Right lobe of liver (tissue), 6 donors: ENCODE measurements at regions not wholly inside any gene's neighbourhood (a gene's known extent, or its start where the extent isn't known, plus 50 kb on each side); places are given as distances from the start of the nearest gene placed in this dataset.
"Not testable (repeated sequence)": the region's sequence is repeated elsewhere in the genome, so short reads cannot be mapped to it uniquely, and the experiment has no call there.

Experiments used
- ATAC-seq, 4 donors: fragments of 200-7000 bp; cut with Tn5 transposase; one replicate each; pipeline ENCODE4 v1.9.1; 2020; ENCODE audit warnings: mild to moderate bottlenecking in 4 of 4, moderate library complexity in 4 of 4
- DNase-seq, 3 donors: peaks; one replicate each; pipeline ENCODE4 v3.0.0-alpha.2; 2020
- H3K27ac ChIP-seq, 3 donors: fragments of 200-600 bp; one replicate each; pipeline ENCODE4 v1.8.0; 2022
- H3K27me3 ChIP-seq, 2 donors: fragments of 200-600 bp; one replicate each; pipeline ENCODE4 v1.8.0; 2022
- H3K36me3 ChIP-seq, 4 donors: fragments of 200-600 bp; sonication (generic) in 1 of 4; one replicate each; pipeline versions ENCODE4 v1.5.1 to v1.8.0; 2017 to 2022; ENCODE audit warnings: control low read depth in 1 of 4
- H3K4me1 ChIP-seq, 4 donors: fragments of 200-600 bp; sonication (generic) in 1 of 4; one replicate each; pipeline versions ENCODE4 v1.5.1 to v1.8.0; 2017 to 2022; ENCODE audit warnings: control low read depth in 1 of 4
- H3K4me3 ChIP-seq, 3 donors: fragments of 200-600 bp; one replicate each; pipeline ENCODE4 v1.8.0; 2022
- H3K9me3 ChIP-seq, 4 donors: fragments of 200-600 bp; sonication (generic) in 1 of 4; one replicate each; pipeline versions ENCODE4 v1.5.1 to v1.8.0; 2017 to 2022; ENCODE audit warnings: control low read depth in 1 of 4
- POLR2A ChIP-seq: fragments of 450-650 bp; IDR thresholded peaks from one replicate; pipeline ENCODE4 v1.6.1; 2017; ENCODE audit warnings: antibody characterized with exemption, mild to moderate bottlenecking
- WGBS: methylation state at CpG from one replicate; pipeline ENCODE4 v1.1.6; 2018; ENCODE audit warnings: low coverage, low lambda C conversion rate; ENCODE audit not compliant: insufficient coverage; ENCODE audit errors: missing lambda C conversion rate; 5-methylcytosine and 5-hydroxymethylcytosine counted together
- intact Hi-C, 2 donors: fragments of 100-400 bp; cut with DNase I; formaldehyde crosslinking; loops; one replicate each; pipeline versions ENCODE4 v1.11.2 to v1.14.1; 2022
- TF ChIP-seq, protein P1 (sequence below), 4 donors: fragments of 200-600 bp in 3 of 4; fragments of 450-650 bp in 1 of 4; IDR thresholded peaks; one replicate each; pipeline versions ENCODE4 v1.5.1 to v1.8.0; 2016 to 2022; ENCODE audit warnings: antibody characterized with exemption in 4 of 4, mild to moderate bottlenecking in 2 of 4
- donor health status: DM: no; HTN: yes; CAD: no.
- donor health status: DM: no; HTN: no; CAD: no.
- donor health status: DM: no; HTN: no; CAD: no.
- donor health status: DM: no; HTN: yes; CAD: no.
- donor health status: DM: no; HTN: yes; CAD: no.

DNA sequence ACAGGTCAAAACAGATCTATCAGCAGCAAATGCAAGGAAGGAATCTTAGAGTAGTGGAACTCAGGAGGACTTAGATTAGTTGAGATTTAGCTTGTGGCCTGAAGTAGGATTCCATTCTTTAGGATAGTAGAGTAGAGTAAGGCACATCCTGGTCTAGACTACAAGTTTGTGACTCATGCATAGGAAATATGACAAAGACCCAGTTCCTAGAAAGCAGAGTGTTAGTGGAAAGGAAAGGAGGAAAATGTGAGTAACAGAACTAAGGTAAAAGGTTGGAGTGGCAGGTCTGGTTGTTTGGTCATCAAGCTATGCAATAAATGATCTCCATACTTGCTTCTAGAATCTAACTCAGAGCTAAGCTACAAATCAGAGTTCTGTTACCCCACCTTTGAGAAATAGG lies 595.0 kb downstream of the ACTRT1 start:
- no peaks in the 10 kb centered on the region for H3K4me1 ChIP-seq
- no peaks in the 10 kb centered on the region for H3K36me3 ChIP-seq
- H3K27ac ChIP-seq: no peak overlapping the region
- no peaks in the 10 kb centered on the region for H3K9me3 ChIP-seq
- H3K27me3 ChIP-seq: peaks cover 0 to 7% of the 10 kb centered on the region in 2 donors
- no peak overlapping the region for H3K4me3 ChIP-seq
- DNase-seq (no peak), ATAC-seq (no peak)
- TF ChIP-seq POLR2A: no peak
- TF ChIP-seq, protein P1, sequence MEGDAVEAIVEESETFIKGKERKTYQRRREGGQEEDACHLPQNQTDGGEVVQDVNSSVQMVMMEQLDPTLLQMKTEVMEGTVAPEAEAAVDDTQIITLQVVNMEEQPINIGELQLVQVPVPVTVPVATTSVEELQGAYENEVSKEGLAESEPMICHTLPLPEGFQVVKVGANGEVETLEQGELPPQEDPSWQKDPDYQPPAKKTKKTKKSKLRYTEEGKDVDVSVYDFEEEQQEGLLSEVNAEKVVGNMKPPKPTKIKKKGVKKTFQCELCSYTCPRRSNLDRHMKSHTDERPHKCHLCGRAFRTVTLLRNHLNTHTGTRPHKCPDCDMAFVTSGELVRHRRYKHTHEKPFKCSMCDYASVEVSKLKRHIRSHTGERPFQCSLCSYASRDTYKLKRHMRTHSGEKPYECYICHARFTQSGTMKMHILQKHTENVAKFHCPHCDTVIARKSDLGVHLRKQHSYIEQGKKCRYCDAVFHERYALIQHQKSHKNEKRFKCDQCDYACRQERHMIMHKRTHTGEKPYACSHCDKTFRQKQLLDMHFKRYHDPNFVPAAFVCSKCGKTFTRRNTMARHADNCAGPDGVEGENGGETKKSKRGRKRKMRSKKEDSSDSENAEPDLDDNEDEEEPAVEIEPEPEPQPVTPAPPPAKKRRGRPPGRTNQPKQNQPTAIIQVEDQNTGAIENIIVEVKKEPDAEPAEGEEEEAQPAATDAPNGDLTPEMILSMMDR (IDR thresholded peaks at IDR 0.05): no peak
- intact Hi-C loops: no loop called here

DNA sequence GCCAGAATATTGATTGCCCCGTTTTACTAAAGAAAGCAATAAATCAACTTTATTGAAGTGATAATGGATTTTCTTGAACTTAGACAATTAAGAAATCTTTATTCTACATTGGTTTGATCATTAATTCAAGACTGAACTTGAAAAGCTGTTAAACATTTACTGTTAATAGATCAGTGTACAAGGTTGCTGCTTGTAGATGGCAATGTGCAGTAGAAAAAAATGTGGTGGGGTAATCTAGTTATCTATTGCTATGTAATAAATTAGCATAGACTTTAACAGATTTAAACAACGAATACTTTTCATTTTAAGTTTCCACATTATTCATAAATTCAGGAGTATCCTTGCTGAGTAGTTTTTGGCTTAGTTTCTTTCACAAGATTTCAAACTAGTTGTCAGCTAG lies 612.5 kb downstream of the ACTRT1 start:
- Histone ChIP-seq H3K4me1 (no peaks in the 10 kb centered on the region), H3K4me3 (no peak overlapping the region), H3K9me3 (no peaks in the 10 kb centered on the region), H3K36me3 (no peaks in the 10 kb centered on the region), H3K27ac (no peak overlapping the region), H3K27me3 (no peaks in the 10 kb centered on the region)
- no peak for DNase-seq
- WGBS: 16% methylated on average over 2 of the region's 2 CpGs
- intact Hi-C loops: no loop called here
- TF ChIP-seq POLR2A: no peak
- TF ChIP-seq, protein P1 (IDR thresholded peaks at IDR 0.05): no peak
- no peak for ATAC-seq

DNA sequence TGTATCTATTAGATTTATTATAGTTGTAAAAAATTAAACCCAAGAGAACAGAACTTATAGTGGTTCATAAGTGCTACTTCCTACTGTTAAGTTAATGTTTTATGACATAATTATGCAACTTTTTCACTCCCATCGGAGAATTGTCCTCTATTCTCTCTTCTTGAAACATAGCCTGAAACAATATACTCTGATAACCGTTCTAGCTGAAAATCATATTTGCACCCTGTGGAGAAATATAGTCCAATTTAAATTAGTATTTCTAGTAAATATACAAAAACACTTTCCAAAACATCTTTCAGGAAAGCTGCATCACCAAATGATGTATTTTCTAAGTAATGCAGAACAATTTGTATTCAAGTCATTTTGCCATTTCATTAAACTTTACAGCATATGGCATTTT lies 586.4 kb downstream of the PRR32 start:
- no peak for DNase-seq
- peaks cover 0 to 3% of the 10 kb centered on the region in 2 donors for H3K27me3 ChIP-seq
- TF ChIP-seq, protein P1 (IDR thresholded peaks at IDR 0.05): no peak
- no peak for TF ChIP-seq POLR2A
- H3K4me3 ChIP-seq: no peak overlapping the region
- H3K9me3 ChIP-seq: no peaks in the 10 kb centered on the region
- no peaks in the 10 kb centered on the region for H3K4me1 ChIP-seq
- WGBS: 16% methylated on average over 2 of the region's 2 CpGs
- intact Hi-C loops: no loop called here
- no peaks in the 10 kb centered on the region for H3K36me3 ChIP-seq
- ATAC-seq: no peak
- H3K27ac ChIP-seq: no peak overlapping the region

DNA sequence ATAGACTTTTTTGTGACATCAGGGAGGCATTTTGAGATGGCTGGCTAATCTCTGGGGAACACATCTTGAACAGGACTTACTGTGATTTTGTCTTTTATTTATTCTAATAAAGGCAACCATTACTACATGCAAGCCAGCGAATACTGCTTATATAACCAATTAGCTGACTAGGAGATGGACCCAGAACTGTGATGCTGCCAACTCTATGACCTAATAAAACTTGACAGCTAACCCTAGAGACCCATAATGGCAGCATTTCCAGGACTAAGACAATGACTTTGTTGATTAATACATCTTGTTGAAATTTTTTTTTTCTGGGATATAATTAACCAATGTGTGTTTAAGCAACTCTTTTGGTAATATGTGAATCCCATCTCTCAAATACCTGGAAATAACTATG lies 584.6 kb downstream of the PRR32 start:
- Histone ChIP-seq H3K9me3 (no peaks in the 10 kb centered on the region), H3K36me3 (no peaks in the 10 kb centered on the region), H3K4me3 (no peak overlapping the region), H3K27ac (no peak overlapping the region), H3K4me1 (no peaks in the 10 kb centered on the region), H3K27me3 (peaks cover 0 to 3% of the 10 kb centered on the region in 2 donors)
- no peak for DNase-seq
- no peak for ATAC-seq
- 25% methylated on average over 1 of the region's 1 CpG for WGBS
- intact Hi-C loops: no loop called here
- TF ChIP-seq, protein P1 (IDR thresholded peaks at IDR 0.05): no peak
- no peak for TF ChIP-seq POLR2A

DNA sequence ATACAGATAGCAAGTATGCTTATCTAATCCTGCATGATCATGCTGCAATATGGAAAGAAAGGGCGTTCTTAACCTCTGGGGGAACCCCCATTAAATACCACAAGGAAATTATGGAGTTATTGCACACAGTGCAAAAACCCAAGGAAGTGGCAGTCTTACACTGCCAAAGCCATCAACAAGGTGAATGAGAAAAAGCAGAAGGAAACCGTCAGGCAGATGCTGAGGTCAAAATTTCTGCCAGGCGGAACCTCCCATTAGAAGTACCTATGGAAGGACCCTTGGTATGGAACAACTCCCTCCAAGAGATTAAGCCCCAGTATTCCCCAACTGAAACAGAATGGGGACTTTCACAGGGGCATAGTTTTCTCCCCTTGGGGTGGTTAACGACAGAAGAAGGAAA lies 580.7 kb downstream of the PRR32 start:
- H3K27ac ChIP-seq, H3K27me3 ChIP-seq, ATAC-seq, H3K4me1 ChIP-seq, H3K4me3 ChIP-seq, H3K36me3 ChIP-seq, H3K9me3 ChIP-seq, DNase-seq, intact Hi-C loops: not testable (repeated sequence)
- 23% methylated on average over 2 of the region's 4 CpGs for WGBS
